OCI-LY1 (cell line): ENCODE measurements at regions not wholly inside any gene's neighbourhood (a gene's known extent, or its start where the extent isn't known, plus 50 kb on each side); places are given as distances from the start of the nearest gene placed in this dataset.

ENCODE experiments used
- CTCF ChIP-seq: fragments of 200-600 bp; sonication (generic), shearing (Covaris generic); IDR thresholded peaks from 2 replicates; pipeline ENCODE4 v1.5.1; 2017; ENCODE audit warnings: mild to moderate bottlenecking, antibody characterized with exemption, low read length, moderate library complexity, mixed read lengths
- EZH2 ChIP-seq: fragments of 200-600 bp; sonication (generic), shearing (Covaris generic); IDR thresholded peaks from 2 replicates; pipeline ENCODE4 v1.8.0; 2017; ENCODE audit warnings: borderline replicate concordance, mixed run types, mild to moderate bottlenecking, antibody characterized with exemption, low read length, moderate library complexity, mixed read lengths

- no peak for TF ChIP-seq CTCF
- no peak for TF ChIP-seq EZH2
These were observed 425.7 kb upstream of the FZD8 start for GRCh38 chr10:36067748-36068147.
